Cardiac muscle cell (in vitro differentiated cells and primary cell): ENCODE measurements at regions not wholly inside any gene's neighbourhood (a gene's known extent, or its start where the extent isn't known, plus 50 kb on each side); places are given as distances from the start of the nearest gene placed in this dataset.

Experiments used
- DNase-seq, 2 donors: peaks; one replicate each; pipeline versions ENCODE4 v3.0.0 to v3.0.0-alpha.2; 2010 to 2017; ENCODE audit warnings: low read depth in 1 of 2, low spot score in 1 of 2
- H3K27ac ChIP-seq: fragments of 200-600 bp; sonication (generic); 2 replicates; pipeline ENCODE4 v1.5.1; 2016
- H3K27me3 ChIP-seq: fragments of 200-600 bp; sonication (generic); 2 replicates; pipeline ENCODE4 v1.6.0; 2016; ENCODE audit warnings: control low read depth
- H3K36me3 ChIP-seq: fragments of 200-600 bp; sonication (generic); 2 replicates; pipeline ENCODE4 v1.5.1; 2016; ENCODE audit warnings: control low read depth
- H3K4me1 ChIP-seq: fragments of 200-600 bp; sonication (generic); 2 replicates; pipeline ENCODE4 v1.8.1; 2017; ENCODE audit warnings: low read depth, mild to moderate bottlenecking, mixed run types
- H3K4me3 ChIP-seq: fragments of 200-600 bp; sonication (generic); 2 replicates; pipeline ENCODE4 v1.5.1; 2016; ENCODE audit warnings: mild to moderate bottlenecking
- H3K9me3 ChIP-seq: fragments of 200-600 bp; sonication (generic); 2 replicates; pipeline ENCODE4 v1.5.1; 2017; ENCODE audit warnings: low read depth, mild to moderate bottlenecking, control low read depth
- CTCF ChIP-seq: IDR thresholded peaks from 2 replicates; pipeline ENCODE4 v1.5.1; 2012; ENCODE audit warnings: low read depth, mild to moderate bottlenecking, low read length

GRCh38 chr11:11177156-11177808 is 175.8 kb downstream of the CSNK2A3 start:
- Histone ChIP-seq H3K4me3 (no peak overlapping the region), H3K4me1 (no peaks in the 10 kb centered on the region), H3K36me3 (no peaks in the 10 kb centered on the region), H3K27ac (no peak overlapping the region), H3K27me3 (no peaks in the 10 kb centered on the region), H3K9me3 (no peaks in the 10 kb centered on the region)
- DNase-seq, result no peak
- no peak for TF ChIP-seq CTCF

DNA sequence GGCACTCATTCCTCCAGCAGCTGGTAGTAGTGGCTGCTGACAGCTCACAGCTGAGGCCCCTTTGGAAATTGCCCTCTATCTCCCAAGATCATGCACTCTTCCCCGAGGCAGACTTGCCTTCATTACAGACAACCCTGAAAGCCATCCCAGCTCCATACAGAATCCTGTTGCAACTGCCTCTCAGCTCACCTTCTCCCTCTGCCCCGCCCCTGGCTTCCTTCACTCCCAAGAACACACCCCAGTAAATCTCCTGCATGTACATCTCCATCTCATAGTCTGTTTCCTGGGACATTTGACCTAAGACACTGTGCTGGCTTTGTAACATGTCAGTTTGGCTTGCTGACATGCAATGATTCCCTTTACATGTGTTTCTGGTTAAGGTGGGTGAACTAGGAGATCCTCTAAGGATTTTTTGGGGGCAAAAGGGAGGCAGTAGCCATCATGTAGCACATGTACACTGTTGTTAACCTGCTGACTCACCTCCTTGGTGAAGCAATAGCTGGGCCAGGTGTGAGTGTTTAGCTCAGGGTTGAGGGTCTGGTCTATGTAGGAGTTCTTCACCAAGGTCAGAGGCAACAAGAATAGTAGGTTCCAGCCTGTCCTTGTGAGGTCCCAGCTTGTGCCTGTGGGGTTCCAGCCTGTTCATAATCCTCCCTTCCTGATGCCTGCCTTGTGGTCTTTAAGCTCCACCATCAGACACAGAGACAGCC is 179.6 kb downstream of the CSNK2A3 start:
- no peak for DNase-seq
- no peak for TF ChIP-seq CTCF
- Histone ChIP-seq H3K9me3 (no peaks in the 10 kb centered on the region), H3K36me3 (no peaks in the 10 kb centered on the region), H3K27ac (no peak overlapping the region), H3K4me3 (no peak overlapping the region), H3K27me3 (no peaks in the 10 kb centered on the region), H3K4me1 (peaks cover 5% of the 10 kb centered on the region)

- TF ChIP-seq CTCF, result no peak
- no peaks in the 10 kb centered on the region for H3K36me3 ChIP-seq
- H3K27me3 ChIP-seq, result no peaks in the 10 kb centered on the region
- H3K4me1 ChIP-seq, result peaks cover 5% of the 10 kb centered on the region
- peak overlapping the region; percentile 71 for H3K27ac ChIP-seq
- no peak overlapping the region for H3K4me3 ChIP-seq
- no peaks in the 10 kb centered on the region for H3K9me3 ChIP-seq
- DNase-seq, result peak in 1 of 2 donors; percentile 3
These were observed 181.2 kb downstream of the CSNK2A3 start for GRCh38 chr11:11171854-11172253.

GRCh38 chr11:11171285-11171684 is 181.8 kb downstream of the CSNK2A3 start:
- Histone ChIP-seq H3K27ac (peak overlapping the region; percentile 71), H3K4me1 (peaks cover 5% of the 10 kb centered on the region), H3K9me3 (no peaks in the 10 kb centered on the region), H3K27me3 (no peaks in the 10 kb centered on the region), H3K36me3 (no peaks in the 10 kb centered on the region), H3K4me3 (no peak overlapping the region)
- no peak for TF ChIP-seq CTCF
- DNase-seq, result peak; percentile 10 to 45

DNA sequence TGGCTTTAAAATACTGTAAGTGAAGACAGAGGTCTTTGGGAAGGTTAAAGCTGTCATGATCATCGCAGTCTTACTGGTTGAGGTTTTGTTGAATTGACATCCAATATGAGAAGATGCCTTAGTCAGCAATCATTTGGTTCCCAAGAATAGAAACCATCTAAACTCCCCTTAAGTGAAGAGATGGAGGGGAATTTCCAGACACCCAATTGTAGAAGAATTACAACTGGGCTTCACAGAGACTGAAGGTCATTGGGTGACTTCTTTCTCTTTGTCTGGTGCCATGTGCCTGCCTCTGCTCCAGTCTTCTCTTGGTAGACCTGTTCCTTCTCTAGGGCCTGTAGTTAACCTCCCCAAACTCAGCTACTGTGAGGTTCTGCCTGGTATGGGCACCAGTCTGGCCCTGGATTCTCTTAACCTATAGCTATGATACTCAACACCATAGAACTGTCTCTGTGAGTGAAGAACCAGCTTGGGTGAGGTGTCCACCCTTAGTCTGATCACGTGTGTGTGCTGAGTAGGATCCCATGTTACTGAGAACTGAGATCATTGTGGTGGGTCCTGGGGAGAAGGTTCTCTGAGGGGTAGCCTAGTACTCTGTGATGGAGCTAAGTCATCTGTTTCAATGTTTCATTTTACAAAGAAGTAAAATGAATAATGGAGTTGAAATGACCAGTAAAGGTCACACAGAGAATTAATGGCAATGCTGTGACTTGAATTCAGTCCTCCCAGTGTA is 182.5 kb downstream of the CSNK2A3 start:
- peak overlapping the region; percentile 71 for H3K27ac ChIP-seq
- H3K4me3 ChIP-seq, result no peak overlapping the region
- DNase-seq, result no peak
- no peaks in the 10 kb centered on the region for H3K27me3 ChIP-seq
- H3K36me3 ChIP-seq, result no peaks in the 10 kb centered on the region
- no peaks in the 10 kb centered on the region for H3K9me3 ChIP-seq
- TF ChIP-seq CTCF, result no peak
- H3K4me1 ChIP-seq, result peaks cover 5% of the 10 kb centered on the region
